Panc1 (cell line): ENCODE measurements at regions not wholly inside any gene's neighbourhood (a gene's known extent, or its start where the extent isn't known, plus 50 kb on each side); places are given as distances from the start of the nearest gene placed in this dataset.

ENCODE experiments used
- ATAC-seq: fragments of 200-7000 bp; cut with Tn5 transposase; 2 replicates; pipeline ENCODE4 v1.9.1; 2020; ENCODE audit warnings: mild to moderate bottlenecking, moderate library complexity
- BruUV-seq: library from RNA; stranded (reverse); fragments of 400-500 nt; replicated peaks from 2 replicates; lab custom pipeline; 2021; lab: Mats Ljungman, UMichigan
- CTCF ChIA-PET: fragments of 300-600 bp; sonication (Branson Sonifier 250); formaldehyde crosslinking; loops from one replicate; lab custom pipeline; 2022; ENCODE audit warnings: antibody characterized with exemption; lab: Charles Lee
- POLR2A ChIA-PET: fragments of 300-600 bp; sonication (Branson Sonifier 250); formaldehyde crosslinking; loops from one replicate; lab custom pipeline; 2022; ENCODE audit warnings: antibody characterized with exemption; lab: Charles Lee
- DNase-seq: peaks from one replicate; pipeline ENCODE4 v3.0.0-alpha.2; 2010; ENCODE audit warnings: low read depth, low spot score
- H3K27ac ChIP-seq: 2 replicates; pipeline ENCODE4 v1.5.1; 2011; ENCODE audit warnings: mild to moderate bottlenecking, low read length, inconsistent platforms
- H3K27me3 ChIP-seq: fragments of 200-500 bp; sonication (Bioruptor generic); 2 replicates; pipeline ENCODE4 v1.6.0; 2014; ENCODE audit warnings: low read length, inconsistent platforms; ENCODE audit not compliant: control insufficient read depth, insufficient read depth
- H3K36me3 ChIP-seq: fragments of 200-500 bp; sonication (Bioruptor generic); 2 replicates; pipeline ENCODE4 v1.5.1; 2014; ENCODE audit warnings: inconsistent platforms, mild to moderate bottlenecking, low read length, moderate library complexity; ENCODE audit not compliant: control insufficient read depth, insufficient read depth
- H3K4me1 ChIP-seq: 2 replicates; pipeline ENCODE4 v1.5.1; 2011; ENCODE audit warnings: inconsistent platforms, mild to moderate bottlenecking, low read length, moderate library complexity; ENCODE audit not compliant: control insufficient read depth, insufficient read depth
- H3K4me3 ChIP-seq, 2 experiments: 2 replicates each; pipeline ENCODE4 v1.5.1; 2011 to 2012; ENCODE audit warnings: low read depth in 2 of 2, low read length in 2 of 2, mild to moderate bottlenecking in 2 of 2, inconsistent platforms in 1 of 2, moderate library complexity in 1 of 2
- H3K9me3 ChIP-seq: fragments of 200-500 bp; sonication (Bioruptor generic); 2 replicates; pipeline ENCODE4 v1.5.1; 2014; ENCODE audit warnings: low read depth, mild to moderate bottlenecking, inconsistent platforms, low read length, moderate library complexity; ENCODE audit not compliant: control insufficient read depth, insufficient read depth
- CTCF ChIP-seq: fragments of 450-650 bp; IDR thresholded peaks from 2 replicates; pipeline ENCODE4 v1.5.1; 2017; ENCODE audit warnings: mild to moderate bottlenecking
- POLR2AphosphoS5 ChIP-seq: IDR thresholded peaks from 2 replicates; pipeline ENCODE4 v1.6.1; 2012; ENCODE audit warnings: mild to moderate bottlenecking, low read depth, low read length, moderate library complexity
- SIN3A ChIP-seq: IDR thresholded peaks from 2 replicates; pipeline ENCODE4 v1.6.1; 2012; ENCODE audit warnings: low read depth, mild to moderate bottlenecking, low read length, moderate library complexity, borderline replicate concordance; ENCODE audit not compliant: insufficient read depth
- TCF7L2 ChIP-seq: IDR thresholded peaks from 2 replicates; pipeline ENCODE4 v1.6.1; 2011; ENCODE audit warnings: mild to moderate bottlenecking, low read depth, low read length, inconsistent platforms
- in situ Hi-C: cut with HindIII; loops from 2 replicates; pipeline ENCODE4 v1.10.0; 2016; ENCODE audit warnings: low sequenced_read_pairs, low pct_unique_long_range_greater_than_20kb
- intact Hi-C: fragments of 100-400 bp; cut with micrococcal nuclease; formaldehyde crosslinking; loops from one replicate; pipeline ENCODE4 v1.10.0; 2022; ENCODE audit not compliant: unreplicated experiment
- TF ChIP-seq, protein P1 (sequence below), 2 experiments: IDR thresholded peaks; 2 replicates each; pipeline ENCODE4 v1.6.1; 2011 to 2012; ENCODE audit warnings: low read depth in 2 of 2, control low read depth in 1 of 2, low read length in 1 of 2, mild to moderate bottlenecking in 1 of 2, moderate library complexity in 1 of 2; ENCODE audit not compliant: insufficient read depth in 1 of 2

GRCh38 chr1:29629401-29629800, 393.1 kb downstream of the PTPRU start:
- no peaks in the 10 kb centered on the region for H3K27me3 ChIP-seq
- H3K4me1 ChIP-seq = no peaks in the 10 kb centered on the region
- no peak for ATAC-seq
- in situ Hi-C loops = no loop called here
- TF ChIP-seq SIN3A (no peak), CTCF (no peak), TCF7L2 (no peak), POLR2AphosphoS5 (no peak)
- TF ChIP-seq, protein P1, sequence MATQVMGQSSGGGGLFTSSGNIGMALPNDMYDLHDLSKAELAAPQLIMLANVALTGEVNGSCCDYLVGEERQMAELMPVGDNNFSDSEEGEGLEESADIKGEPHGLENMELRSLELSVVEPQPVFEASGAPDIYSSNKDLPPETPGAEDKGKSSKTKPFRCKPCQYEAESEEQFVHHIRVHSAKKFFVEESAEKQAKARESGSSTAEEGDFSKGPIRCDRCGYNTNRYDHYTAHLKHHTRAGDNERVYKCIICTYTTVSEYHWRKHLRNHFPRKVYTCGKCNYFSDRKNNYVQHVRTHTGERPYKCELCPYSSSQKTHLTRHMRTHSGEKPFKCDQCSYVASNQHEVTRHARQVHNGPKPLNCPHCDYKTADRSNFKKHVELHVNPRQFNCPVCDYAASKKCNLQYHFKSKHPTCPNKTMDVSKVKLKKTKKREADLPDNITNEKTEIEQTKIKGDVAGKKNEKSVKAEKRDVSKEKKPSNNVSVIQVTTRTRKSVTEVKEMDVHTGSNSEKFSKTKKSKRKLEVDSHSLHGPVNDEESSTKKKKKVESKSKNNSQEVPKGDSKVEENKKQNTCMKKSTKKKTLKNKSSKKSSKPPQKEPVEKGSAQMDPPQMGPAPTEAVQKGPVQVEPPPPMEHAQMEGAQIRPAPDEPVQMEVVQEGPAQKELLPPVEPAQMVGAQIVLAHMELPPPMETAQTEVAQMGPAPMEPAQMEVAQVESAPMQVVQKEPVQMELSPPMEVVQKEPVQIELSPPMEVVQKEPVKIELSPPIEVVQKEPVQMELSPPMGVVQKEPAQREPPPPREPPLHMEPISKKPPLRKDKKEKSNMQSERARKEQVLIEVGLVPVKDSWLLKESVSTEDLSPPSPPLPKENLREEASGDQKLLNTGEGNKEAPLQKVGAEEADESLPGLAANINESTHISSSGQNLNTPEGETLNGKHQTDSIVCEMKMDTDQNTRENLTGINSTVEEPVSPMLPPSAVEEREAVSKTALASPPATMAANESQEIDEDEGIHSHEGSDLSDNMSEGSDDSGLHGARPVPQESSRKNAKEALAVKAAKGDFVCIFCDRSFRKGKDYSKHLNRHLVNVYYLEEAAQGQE (IDR thresholded peaks at IDR 0.05; ENCODE audit: insufficient read depth in 1 of 2, low read depth in 2 of 2, low read length in 1 of 2) = no peak
- H3K9me3 ChIP-seq = no peaks in the 10 kb centered on the region
- no peak for DNase-seq
- no peaks in the 10 kb centered on the region for H3K36me3 ChIP-seq
- ChIA-PET POLR2A (no interaction called here), CTCF (no interaction called here)
- no peak overlapping the region for H3K4me3 ChIP-seq
- no peak overlapping the region for H3K27ac ChIP-seq
- no TSS peak for BruUV-seq
- intact Hi-C loops = no loop called here

- intact Hi-C loops (no loop called here), in situ Hi-C loops (no loop called here)
- Histone ChIP-seq H3K4me3 (no peak overlapping the region), H3K9me3 (no peaks in the 10 kb centered on the region), H3K4me1 (no peaks in the 10 kb centered on the region), H3K27me3 (no peaks in the 10 kb centered on the region), H3K27ac (no peak overlapping the region), H3K36me3 (no peaks in the 10 kb centered on the region)
- BruUV-seq = no TSS peak
- DNase-seq (no peak), ATAC-seq (no peak)
- POLR2A ChIA-PET = no interaction called here
- TF ChIP-seq TCF7L2 (no peak), SIN3A (no peak), POLR2AphosphoS5 (no peak), CTCF (no peak)
- TF ChIP-seq, protein P1 (IDR thresholded peaks at IDR 0.05; ENCODE audit: insufficient read depth in 1 of 2, low read depth in 2 of 2, low read length in 1 of 2) = no peak
- CTCF ChIA-PET = no interaction called here
Measured at GRCh38 chr1:29628190-29628589, 391.9 kb downstream of the PTPRU start.
